HepG2 (cell line): ENCODE measurements at regions not wholly inside any gene's neighbourhood (a gene's known extent, or its start where the extent isn't known, plus 50 kb on each side); places are given as distances from the start of the nearest gene placed in this dataset.
A peak's percentile ranks its signal among the peaks of the same experiment; 100 is the strongest.

Experiments
- ATAC-seq: fragments of 200-7000 bp; cut with Tn5 transposase; 3 replicates; pipeline ENCODE4 v1.9.1; 2020; ENCODE audit warnings: mild to moderate bottlenecking, moderate library complexity
- BruUV-seq: library from RNA; stranded (reverse); fragments of 400-500 nt; replicated peaks from 2 replicates; lab custom pipeline; 2021; lab: Mats Ljungman, UMichigan
- CTCF ChIA-PET: fragments of 300-600 bp; formaldehyde crosslinking; extraction: SDS; loops from one replicate; lab custom pipeline; 2021; ENCODE audit warnings: low total read pairs, inconsistent platforms, low intra/inter-chr PET ratio; lab: Yijun Ruan, JAX
- POLR2A ChIA-PET: fragments of 350-600 bp; sonication (Branson Sonifier 250); formaldehyde crosslinking; loops from one replicate; lab custom pipeline; 2020; ENCODE audit warnings: antibody characterized with exemption, inconsistent platforms; lab: Yijun Ruan, JAX
- DNase-seq: peaks from one replicate; pipeline ENCODE4 v3.0.0-alpha.2; 2015; ENCODE audit warnings: low spot score
- FAIRE-seq: peaks from 3 replicates; lab custom pipeline; 2011; peaks lifted over from hg19 to GRCh38; lab: Jason Lieb, UNC
- H2AFZ ChIP-seq: one replicate; pipeline ENCODE4 v1.6.1; 2011; ENCODE audit warnings: low read length, inconsistent platforms
- H3K27ac ChIP-seq: fragments of 300-600 bp; 3 replicates; pipeline ENCODE4 v1.8.0; 2011; ENCODE audit warnings: mixed run types, mild to moderate bottlenecking, mixed read lengths, low read length, inconsistent platforms; ENCODE audit not compliant: insufficient read depth; ENCODE audit errors: extremely low read length
- H3K27me3 ChIP-seq, 2 experiments: fragments of 200-600 bp in 1 of 2; 2 replicates in 1 of 2; 3 replicates in 1 of 2; pipeline versions ENCODE4 v1.6.0 to v1.8.0; 2011; ENCODE audit warnings: low read length in 2 of 2, mild to moderate bottlenecking in 2 of 2, moderate library complexity in 2 of 2, inconsistent platforms in 1 of 2; ENCODE audit not compliant: insufficient read depth in 2 of 2, control insufficient read depth in 1 of 2
- H3K36me3 ChIP-seq, 2 experiments: fragments of 200-600 bp in 1 of 2; replicated peaks in 1 of 2; 2 replicates in 1 of 2; 3 replicates in 1 of 2; pipeline versions ENCODE4 v1.5.1 to v1.8.0; 2011; ENCODE audit warnings: low read length in 2 of 2, inconsistent platforms in 1 of 2; ENCODE audit not compliant: insufficient read depth in 2 of 2, control insufficient read depth in 1 of 2
- H3K4me1 ChIP-seq: 2 replicates; pipeline ENCODE4 v1.5.1; 2012; ENCODE audit warnings: low read length, inconsistent platforms; ENCODE audit not compliant: insufficient read depth
- H3K4me2 ChIP-seq: 2 replicates; pipeline ENCODE4 v1.6.0; 2011; ENCODE audit warnings: low read depth, low read length, inconsistent platforms
- H3K4me3 ChIP-seq, 3 experiments: fragments of 200-600 bp in 1 of 3; sonication (generic), shearing (Covaris generic) in 1 of 3; replicated peaks in 1 of 3; 2 replicates each; pipeline ENCODE4 v1.5.1; 2011 to 2016; ENCODE audit warnings: low read length in 3 of 3, inconsistent platforms in 2 of 3, low read depth in 2 of 3, mild to moderate bottlenecking in 2 of 3, control low read depth in 1 of 3, mixed read lengths in 1 of 3; ENCODE audit not compliant: insufficient read depth in 1 of 3
- H3K79me2 ChIP-seq: one replicate; pipeline ENCODE4 v1.6.1; 2011; ENCODE audit warnings: low read length, inconsistent platforms; ENCODE audit not compliant: insufficient read depth
- H3K9ac ChIP-seq: 2 replicates; pipeline ENCODE4 v1.6.0; 2011; ENCODE audit warnings: mild to moderate bottlenecking, low read depth, low read length, inconsistent platforms; ENCODE audit not compliant: insufficient read depth
- H3K9me3 ChIP-seq: 2 replicates; pipeline ENCODE4 v1.5.1; 2012; ENCODE audit warnings: mild to moderate bottlenecking, low read length
- H4K20me1 ChIP-seq: 2 replicates; pipeline ENCODE4 v1.6.0; 2011; ENCODE audit warnings: inconsistent platforms, mild to moderate bottlenecking, low read length, moderate library complexity; ENCODE audit not compliant: insufficient read depth
- BORCS8-MEF2B ChIP-seq: sonication (generic); formaldehyde crosslinking; IDR thresholded peaks from 2 replicates; pipeline ENCODE4 v1.8.0; 2022; ENCODE audit warnings: mild to moderate bottlenecking, missing genetic modification reagents
- ELF3 ChIP-seq: IDR thresholded peaks from 2 replicates; pipeline ENCODE4 v1.6.1; 2016; ENCODE audit warnings: missing genetic modification reagents, missing compliant biosample characterization
- NONO ChIP-seq, 2 experiments: fragments of 450-650 bp in 1 of 2; sonication (generic) in 1 of 2; formaldehyde crosslinking in 1 of 2; IDR thresholded peaks in 1 of 2; conservative IDR thresholded peaks in 1 of 2; 2 replicates each; pipeline versions ENCODE4 v1.6.1 to v1.8.0; 2017 to 2022; ENCODE audit warnings: mild to moderate bottlenecking in 1 of 2, missing genetic modification reagents in 1 of 2, moderate library complexity in 1 of 2
- NR2F1 ChIP-seq, 2 experiments: fragments of 450-650 bp in 1 of 2; formaldehyde crosslinking in 1 of 2; IDR thresholded peaks; 2 replicates each; pipeline versions ENCODE4 v1.5.0 to v1.6.1; 2016 to 2020; ENCODE audit warnings: mild to moderate bottlenecking in 1 of 2, missing compliant biosample characterization in 1 of 2, missing genetic modification reagents in 1 of 2, moderate library complexity in 1 of 2
- SMAD3 ChIP-seq: sonication (generic); formaldehyde crosslinking; IDR thresholded peaks from 2 replicates; pipeline ENCODE4 v1.4.0; 2020; ENCODE audit warnings: missing genetic modification reagents
- ZKSCAN1 ChIP-seq: fragments of 150-350 bp; IDR thresholded peaks from 2 replicates; pipeline ENCODE4 v1.6.1; 2014; ENCODE audit warnings: low read length
- ZNF574 ChIP-seq: sonication (generic); formaldehyde crosslinking; IDR thresholded peaks from 2 replicates; pipeline ENCODE4 v1.4.0; 2020; ENCODE audit warnings: missing genetic modification reagents
- ZNF780A ChIP-seq: sonication (generic); formaldehyde crosslinking; IDR thresholded peaks from 2 replicates; pipeline ENCODE4 v1.8.0; 2022; ENCODE audit warnings: mild to moderate bottlenecking, missing genetic modification reagents, moderate library complexity
- WGBS: methylation state at CpG from one replicate; pipeline ENCODE4 v1.1.6; 2017; ENCODE audit warnings: low lambda C conversion rate; 5-methylcytosine and 5-hydroxymethylcytosine counted together
- in situ Hi-C: cut with HindIII; loops from 2 replicates; pipeline ENCODE4 v1.10.0; 2017; ENCODE audit warnings: low pct_unique_long_range_greater_than_20kb; ENCODE audit not compliant: extremely low pct_ligation_motif_present
- intact Hi-C: fragments of 100-400 bp; cut with micrococcal nuclease; formaldehyde crosslinking; loops from one replicate; pipeline ENCODE4 v1.10.0; 2022; ENCODE audit not compliant: unreplicated experiment

- no peak for TF ChIP-seq BORCS8-MEF2B (CRISPR knock-in tag)
- no peak for TF ChIP-seq NR2F1 (CRISPR knock-in tag; IDR thresholded peaks at IDR 0.05)
- TF ChIP-seq ZNF780A: no peak
Measured at GRCh38 chr12:108021141-108021540, 107.9 kb upstream of the WSCD2 start (continued).

GRCh38 chr12:108021949-108022522, 107.1 kb upstream of the WSCD2 start:
- no peak for ATAC-seq
- Histone ChIP-seq H3K9ac (no peak overlapping the region), H3K27ac (no peak overlapping the region), H3K27me3 (no peaks in the 10 kb centered on the region; a peak in 1 of 5 replicates)
- CTCF ChIA-PET: no interaction called here
- 0 out of 2 replicates have a peak, but pooled peaks have one; percentile 24 for TF ChIP-seq NONO (IDR thresholded peaks at IDR 0.05)
- no peak for TF ChIP-seq NONO (CRISPR knock-in tag; conservative IDR thresholded peaks at IDR 0.05)
- no peak for TF ChIP-seq ZKSCAN1
- no peak for TF ChIP-seq ZNF574 (CRISPR knock-in tag)
- TF ChIP-seq SMAD3 (CRISPR knock-in tag): no peak
- no peak for TF ChIP-seq ELF3 (CRISPR knock-in tag)
- TF ChIP-seq, all 625 proteins: peak for 1
- 23% methylated on average over 2 of the region's 2 CpGs for WGBS
- no TSS peak for BruUV-seq
- H3K4me2 ChIP-seq: no peak overlapping the region
- DNase-seq (no peak), FAIRE-seq (no peak)
- no peak overlapping the region for H2AFZ ChIP-seq
- no peaks in the 10 kb centered on the region for H3K4me1 ChIP-seq
- no peaks in the 10 kb centered on the region for H3K79me2 ChIP-seq
- H3K4me3 ChIP-seq: no peak overlapping the region
- in situ Hi-C loops: no loop called here
- H4K20me1 ChIP-seq: no peaks in the 10 kb centered on the region
- intact Hi-C loops: no loop called here
- H3K36me3 ChIP-seq: no peaks in the 10 kb centered on the region
- no peaks in the 10 kb centered on the region for H3K9me3 ChIP-seq
- POLR2A ChIA-PET: no interaction called here
